OCI-LY1 (cell line): ENCODE measurements at regions not wholly inside any gene's neighbourhood (a gene's known extent, or its start where the extent isn't known, plus 50 kb on each side); places are given as distances from the start of the nearest gene placed in this dataset.

Experiments
- H2AFZ ChIP-seq: fragments of 200-600 bp; sonication (generic), shearing (Covaris generic); 2 replicates; pipeline ENCODE4 v1.6.0; 2014; ENCODE audit warnings: antibody characterized with exemption, mild to moderate bottlenecking, low read length
- H3F3A ChIP-seq: fragments of 200-600 bp; sonication (generic), shearing (Covaris generic); 2 replicates; pipeline ENCODE4 v1.6.0; 2014; ENCODE audit warnings: mild to moderate bottlenecking, antibody characterized with exemption, low read length, moderate library complexity; ENCODE audit not compliant: insufficient read depth
- H3K27ac ChIP-seq: fragments of 200-600 bp; sonication (generic); 2 replicates; pipeline ENCODE4 v1.5.1; 2014; ENCODE audit warnings: low read length, mixed run types, mild to moderate bottlenecking, low read depth; ENCODE audit not compliant: poor library complexity, severe bottlenecking
- H3K27me3 ChIP-seq: fragments of 200-600 bp; sonication (generic); 2 replicates; pipeline ENCODE4 v1.6.0; 2014; ENCODE audit warnings: antibody characterized with exemption, mild to moderate bottlenecking, low read length, moderate library complexity; ENCODE audit not compliant: insufficient read depth
- H3K36me3 ChIP-seq: fragments of 200-600 bp; sonication (generic); 2 replicates; pipeline ENCODE4 v1.6.1; 2014; ENCODE audit warnings: mild to moderate bottlenecking, antibody characterized with exemption, low read length, moderate library complexity, mixed read lengths; ENCODE audit not compliant: insufficient read depth
- H3K4me1 ChIP-seq: fragments of 200-600 bp; sonication (generic); 2 replicates; pipeline ENCODE4 v1.5.1; 2014; ENCODE audit warnings: mild to moderate bottlenecking, low read length, moderate library complexity; ENCODE audit not compliant: insufficient read depth, severe bottlenecking
- H3K4me2 ChIP-seq: fragments of 200-600 bp; sonication (generic), shearing (Covaris generic); 2 replicates; pipeline ENCODE4 v1.6.1; 2014; ENCODE audit warnings: low read length
- H3K4me3 ChIP-seq: fragments of 200-600 bp; sonication (generic); 2 replicates; pipeline ENCODE4 v1.5.1; 2014; ENCODE audit warnings: low read length, low read depth, mild to moderate bottlenecking, mixed read lengths; ENCODE audit not compliant: poor library complexity, severe bottlenecking
- H3K79me2 ChIP-seq: fragments of 200-600 bp; shearing (Covaris generic); 2 replicates; pipeline ENCODE4 v1.6.1; 2016; ENCODE audit warnings: mixed run types, low read length, mixed read lengths; ENCODE audit not compliant: insufficient read depth
- H3K9ac ChIP-seq: fragments of 200-600 bp; sonication (generic), shearing (Covaris generic); 2 replicates; pipeline ENCODE4 v1.6.1; 2014; ENCODE audit warnings: mild to moderate bottlenecking, low read length, mixed read lengths
- H3K9me2 ChIP-seq: fragments of 200-600 bp; sonication (generic), shearing (Covaris generic); 2 replicates; pipeline ENCODE4 v1.6.1; 2014; ENCODE audit warnings: low read depth, mild to moderate bottlenecking, low read length, mixed read lengths
- H3K9me3 ChIP-seq: fragments of 200-600 bp; shearing (Covaris generic); 2 replicates; pipeline ENCODE4 v1.6.1; 2014; ENCODE audit warnings: low read length, mixed read lengths
- H4K20me1 ChIP-seq: fragments of 200-600 bp; sonication (generic), shearing (Covaris generic); 2 replicates; pipeline ENCODE4 v1.6.0; 2016; ENCODE audit warnings: mild to moderate bottlenecking, low read length; ENCODE audit not compliant: insufficient read depth
- CTCF ChIP-seq: fragments of 200-600 bp; sonication (generic), shearing (Covaris generic); IDR thresholded peaks from 2 replicates; pipeline ENCODE4 v1.5.1; 2017; ENCODE audit warnings: mild to moderate bottlenecking, antibody characterized with exemption, low read length, moderate library complexity, mixed read lengths
- EZH2 ChIP-seq: fragments of 200-600 bp; sonication (generic), shearing (Covaris generic); IDR thresholded peaks from 2 replicates; pipeline ENCODE4 v1.8.0; 2017; ENCODE audit warnings: borderline replicate concordance, mixed run types, mild to moderate bottlenecking, antibody characterized with exemption, low read length, moderate library complexity, mixed read lengths

GRCh38 chr11:39165021-39165420 lies 2294.4 kb downstream of the LRRC4C start:
- Histone ChIP-seq H3F3A (no peaks in the 10 kb centered on the region), H3K79me2 (no peaks in the 10 kb centered on the region), H4K20me1 (no peaks in the 10 kb centered on the region), H3K4me3 (no peak overlapping the region), H3K4me2 (no peak overlapping the region), H2AFZ (no peak overlapping the region), H3K4me1 (no peaks in the 10 kb centered on the region), H3K27ac (no peak overlapping the region), H3K27me3 (no peaks in the 10 kb centered on the region), H3K9ac (no peak overlapping the region), H3K9me3 (no peaks in the 10 kb centered on the region), H3K9me2 (no peaks in the 10 kb centered on the region), H3K36me3 (no peaks in the 10 kb centered on the region)
- TF ChIP-seq CTCF (no peak), EZH2 (no peak)

- H3K27me3 ChIP-seq: no peaks in the 10 kb centered on the region
- no peaks in the 10 kb centered on the region for H3F3A ChIP-seq
- H2AFZ ChIP-seq: no peak overlapping the region
- TF ChIP-seq CTCF (no peak), EZH2 (no peak)
- no peaks in the 10 kb centered on the region for H3K9me3 ChIP-seq
- no peak overlapping the region for H3K4me2 ChIP-seq
- no peak overlapping the region for H3K9ac ChIP-seq
- H3K4me3 ChIP-seq: no peak overlapping the region
- H3K36me3 ChIP-seq: no peaks in the 10 kb centered on the region
- no peak overlapping the region for H3K27ac ChIP-seq
- no peaks in the 10 kb centered on the region for H4K20me1 ChIP-seq
- no peaks in the 10 kb centered on the region for H3K9me2 ChIP-seq
- H3K4me1 ChIP-seq: no peaks in the 10 kb centered on the region
- no peaks in the 10 kb centered on the region for H3K79me2 ChIP-seq
These were observed 2310.2 kb downstream of the LRRC4C start for GRCh38 chr11:39149214-39149613.

- H3K9me3 ChIP-seq: no peaks in the 10 kb centered on the region
- H3K27me3 ChIP-seq: no peaks in the 10 kb centered on the region
- H3K4me3 ChIP-seq: no peak overlapping the region
- H3F3A ChIP-seq: no peaks in the 10 kb centered on the region
- no peak overlapping the region for H3K9ac ChIP-seq
- H3K27ac ChIP-seq: no peak overlapping the region
- no peaks in the 10 kb centered on the region for H3K36me3 ChIP-seq
- no peaks in the 10 kb centered on the region for H4K20me1 ChIP-seq
- TF ChIP-seq CTCF (no peak), EZH2 (no peak)
- no peaks in the 10 kb centered on the region for H3K9me2 ChIP-seq
- no peaks in the 10 kb centered on the region for H3K4me1 ChIP-seq
- H2AFZ ChIP-seq: no peak overlapping the region
- no peak overlapping the region for H3K4me2 ChIP-seq
- no peaks in the 10 kb centered on the region for H3K79me2 ChIP-seq
These were observed 2314.1 kb downstream of the LRRC4C start for GRCh38 chr11:39145346-39145745.
